SJSA1 (cell line): ENCODE measurements at regions not wholly inside any gene's neighbourhood (a gene's known extent, or its start where the extent isn't known, plus 50 kb on each side); places are given as distances from the start of the nearest gene placed in this dataset.
"Not testable (repeated sequence)": the region's sequence is repeated elsewhere in the genome, so short reads cannot be mapped to it uniquely, and the experiment has no call there.

Experiments used
- DNase-seq, 2 experiments: peaks; one replicate each; pipeline ENCODE4 v3.0.0-alpha.2; 2015 to 2020; ENCODE audit warnings: low spot score in 2 of 2, low read depth in 1 of 2
- H3K27ac ChIP-seq: fragments of 250-450 bp; sonication (Bioruptor Pico); 2 replicates; pipeline ENCODE4 v1.5.1; 2020; ENCODE audit warnings: mild to moderate bottlenecking, moderate library complexity
- H3K27me3 ChIP-seq: fragments of 250-450 bp; sonication (Bioruptor Pico); replicated peaks from 2 replicates; pipeline ENCODE4 v1.5.1; 2020; ENCODE audit warnings: mild to moderate bottlenecking, moderate library complexity
- H3K36me3 ChIP-seq: fragments of 250-450 bp; sonication (Bioruptor Pico); 2 replicates; pipeline ENCODE4 v1.5.1; 2020; ENCODE audit warnings: mild to moderate bottlenecking
- H3K4me1 ChIP-seq: fragments of 250-450 bp; sonication (Bioruptor Pico); replicated peaks from 2 replicates; pipeline ENCODE4 v1.6.1; 2021; ENCODE audit warnings: mild to moderate bottlenecking
- H3K4me3 ChIP-seq: fragments of 250-450 bp; sonication (Bioruptor Pico); 2 replicates; pipeline ENCODE4 v1.5.1; 2020; ENCODE audit warnings: mild to moderate bottlenecking
- H3K9me3 ChIP-seq: fragments of 250-450 bp; sonication (Bioruptor Pico); replicated peaks from 2 replicates; pipeline ENCODE4 v1.5.1; 2020; ENCODE audit warnings: mild to moderate bottlenecking

GRCh38 chr14:22383515-22384166 is 205.4 kb downstream of the DAD1 start:
- Histone ChIP-seq H3K36me3 (no peaks in the 10 kb centered on the region), H3K27me3 (no peaks in the 10 kb centered on the region), H3K27ac (no peak overlapping the region), H3K4me1 (peaks cover 10% of the 10 kb centered on the region), H3K4me3 (no peak overlapping the region), H3K9me3 (no peaks in the 10 kb centered on the region)
- no peak for DNase-seq

DNA sequence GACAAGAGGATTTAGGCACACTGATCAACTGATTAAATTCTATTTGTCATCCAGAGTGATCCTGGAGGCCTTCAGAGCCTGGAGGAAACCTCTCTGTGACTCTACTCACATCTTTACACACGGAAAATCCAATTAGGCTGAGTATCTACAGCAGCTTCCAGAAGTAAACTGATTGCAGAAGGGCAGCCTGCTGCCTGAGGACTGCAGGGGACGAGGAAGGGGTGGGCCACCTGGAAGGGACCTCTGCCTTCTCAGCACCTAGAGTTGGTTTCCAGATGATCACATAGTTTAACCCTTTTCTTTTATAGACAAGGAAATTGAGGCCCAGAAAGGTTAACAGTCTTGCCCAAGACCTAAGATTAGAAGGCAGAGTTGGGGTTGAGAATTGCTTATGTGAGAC is 206.1 kb downstream of the DAD1 start:
- Histone ChIP-seq H3K4me1 (peaks cover 7% of the 10 kb centered on the region), H3K36me3 (no peaks in the 10 kb centered on the region), H3K9me3 (no peaks in the 10 kb centered on the region), H3K27ac (no peak overlapping the region), H3K4me3 (no peak overlapping the region), H3K27me3 (no peaks in the 10 kb centered on the region)
- no peak for DNase-seq

DNA sequence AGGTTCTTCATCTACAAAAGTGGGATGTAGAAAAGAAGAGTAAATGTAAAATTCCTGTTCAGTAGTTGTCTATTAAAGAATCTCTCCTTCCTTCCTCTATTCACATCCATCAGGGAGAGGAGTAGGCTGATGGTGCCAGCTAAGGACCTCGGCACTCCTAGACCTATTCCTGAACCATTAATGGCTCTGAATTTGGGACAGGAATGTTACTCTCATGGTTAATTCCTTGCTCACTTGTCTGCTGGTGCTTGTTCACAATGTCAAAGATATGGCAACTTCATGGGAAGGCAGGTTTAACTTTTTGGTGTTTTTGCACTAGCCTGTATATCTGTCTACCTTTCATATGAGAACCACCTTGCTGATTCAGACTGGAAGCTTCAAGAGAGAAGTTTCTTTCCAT is 206.6 kb downstream of the DAD1 start:
- no peaks in the 10 kb centered on the region for H3K9me3 ChIP-seq
- no peak for DNase-seq
- H3K4me3 ChIP-seq = no peak overlapping the region
- H3K36me3 ChIP-seq = no peaks in the 10 kb centered on the region
- H3K4me1 ChIP-seq = peaks cover 3% of the 10 kb centered on the region
- no peak overlapping the region for H3K27ac ChIP-seq
- H3K27me3 ChIP-seq = no peaks in the 10 kb centered on the region

DNA sequence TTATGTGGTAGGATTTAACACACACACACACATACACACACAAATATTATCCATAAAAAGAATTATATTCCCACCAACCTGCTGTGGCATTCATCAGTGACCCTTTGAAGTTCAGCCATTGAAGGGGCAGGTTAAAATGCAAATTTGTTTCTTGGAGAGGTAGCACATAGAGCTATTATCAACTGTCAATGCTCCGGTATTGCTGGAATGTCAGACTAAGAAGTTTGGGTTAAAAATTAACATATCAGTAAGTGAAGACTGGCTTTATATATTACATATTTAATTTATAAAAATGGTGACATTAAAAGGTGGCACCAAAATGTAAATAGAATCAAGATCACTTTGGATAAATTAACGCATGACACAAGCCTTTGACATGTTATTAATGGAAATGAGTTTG is 207.3 kb downstream of the DAD1 start:
- Histone ChIP-seq H3K36me3 (no peaks in the 10 kb centered on the region), H3K4me3 (no peak overlapping the region), H3K9me3 (no peaks in the 10 kb centered on the region), H3K27ac (no peak overlapping the region), H3K4me1 (peaks cover 3% of the 10 kb centered on the region), H3K27me3 (0 out of 2 replicates have a peak, but pooled peaks cover 2% of the 10 kb centered on the region)
- no peak for DNase-seq

- no peak for DNase-seq
- H3K27me3 ChIP-seq = 0 out of 2 replicates have a peak, but pooled peaks cover 2% of the 10 kb centered on the region
- H3K4me3 ChIP-seq = no peak overlapping the region
- H3K27ac ChIP-seq = no peak overlapping the region
- H3K9me3 ChIP-seq = no peaks in the 10 kb centered on the region
- no peaks in the 10 kb centered on the region for H3K36me3 ChIP-seq
- H3K4me1 ChIP-seq = peaks cover 3% of the 10 kb centered on the region
Observed at GRCh38 chr14:22381408-22381760, 207.6 kb downstream of the DAD1 start.

GRCh38 chr14:22380571-22381407 is 208.2 kb downstream of the DAD1 start:
- Histone ChIP-seq H3K4me1 (peaks cover 3% of the 10 kb centered on the region), H3K36me3 (no peaks in the 10 kb centered on the region), H3K4me3 (no peak overlapping the region), H3K27ac (no peak overlapping the region), H3K27me3 (0 out of 2 replicates have a peak, but pooled peaks cover 2% of the 10 kb centered on the region), H3K9me3 (no peaks in the 10 kb centered on the region)
- DNase-seq = no peak

GRCh38 chr14:22379727-22380126 is 209.3 kb downstream of the DAD1 start:
- Histone ChIP-seq H3K36me3 (no peaks in the 10 kb centered on the region), H3K9me3 (no peaks in the 10 kb centered on the region), H3K4me1 (peaks cover 3% of the 10 kb centered on the region), H3K27me3 (0 out of 2 replicates have a peak, but pooled peaks cover 2% of the 10 kb centered on the region), H3K4me3 (no peak overlapping the region), H3K27ac (no peak overlapping the region)
- DNase-seq = no peak

- H3K4me1 ChIP-seq = peaks cover 3% of the 10 kb centered on the region
- no peak for DNase-seq
- H3K4me3 ChIP-seq = no peak overlapping the region
- H3K27ac ChIP-seq = no peak overlapping the region
- 0 out of 2 replicates have a peak, but pooled peaks cover 2% of the 10 kb centered on the region for H3K27me3 ChIP-seq
- no peaks in the 10 kb centered on the region for H3K9me3 ChIP-seq
- H3K36me3 ChIP-seq = no peaks in the 10 kb centered on the region
Observed at GRCh38 chr14:22378181-22378580, 210.8 kb downstream of the DAD1 start.

DNA sequence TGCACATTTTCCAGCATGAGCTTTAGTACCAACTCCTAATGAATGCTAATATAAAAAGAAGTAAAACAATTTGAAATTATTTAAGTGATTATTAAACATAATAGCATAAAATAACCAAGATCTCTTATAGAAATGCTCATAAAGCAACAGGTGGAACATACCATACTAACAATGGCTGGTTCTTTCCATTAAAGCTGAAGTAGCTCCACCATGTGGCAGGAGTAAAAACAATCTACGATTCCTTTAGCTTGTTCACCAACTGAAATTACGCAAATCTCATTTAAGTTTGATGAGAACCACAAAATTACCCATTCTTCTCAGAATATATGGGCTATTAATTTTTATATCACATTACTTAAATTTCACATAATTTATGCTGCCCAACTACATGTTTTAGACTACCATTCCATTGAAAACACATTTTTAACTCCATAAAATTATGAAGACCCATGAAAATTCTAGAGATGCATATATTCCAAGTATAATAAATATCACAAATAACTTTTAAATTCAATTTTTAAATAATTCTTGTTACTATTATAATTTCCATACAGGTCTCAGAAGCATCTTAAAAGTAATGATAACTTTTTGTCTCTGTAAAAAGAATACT is 213.6 kb downstream of the DAD1 start:
- Histone ChIP-seq H3K9me3 (no peaks in the 10 kb centered on the region), H3K36me3 (no peaks in the 10 kb centered on the region), H3K4me1 (peaks cover 3% of the 10 kb centered on the region; the same call in 1 of the 2 replicates), H3K4me3 (no peak overlapping the region), H3K27me3 (0 out of 2 replicates have a peak, but pooled peaks cover 2% of the 10 kb centered on the region), H3K27ac (no peak overlapping the region)
- DNase-seq = no peak

DNA sequence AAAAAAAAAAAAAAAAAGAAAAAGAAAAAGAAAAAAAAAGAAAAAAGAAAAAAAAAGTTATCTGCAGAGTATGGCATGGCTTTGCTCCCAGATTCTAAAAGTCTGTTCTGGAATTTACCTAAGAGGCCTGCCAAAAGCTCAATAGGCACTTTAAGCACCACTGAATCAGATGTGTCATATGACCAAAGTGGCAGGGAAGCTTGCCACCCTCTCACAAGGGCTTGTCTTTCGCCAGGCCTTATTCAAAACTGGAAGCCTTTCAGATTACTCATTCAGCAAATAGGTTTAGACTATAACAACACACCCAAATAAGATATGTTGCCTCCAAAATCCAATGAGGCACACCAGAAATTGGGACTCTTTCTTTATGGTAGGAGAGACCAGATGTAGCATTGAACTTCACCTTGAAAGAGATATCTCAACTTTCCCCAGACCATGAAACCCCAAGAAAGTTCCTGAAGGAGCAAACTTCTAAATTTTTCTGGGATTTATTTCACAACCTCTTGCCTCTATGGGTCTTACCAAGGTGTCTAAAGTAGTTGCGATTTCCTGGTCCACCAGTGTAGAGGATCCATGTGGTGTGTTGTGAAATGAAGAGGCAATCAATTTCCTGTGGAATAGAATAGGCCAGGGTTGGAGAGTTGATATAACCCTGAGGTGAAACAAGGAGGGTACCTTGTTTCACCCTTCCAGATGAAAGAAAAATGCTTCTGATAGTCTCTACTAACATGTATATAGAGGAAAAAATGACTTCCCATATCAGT is 218.8 kb downstream of the DAD1 start:
- H3K36me3 ChIP-seq = no peaks in the 10 kb centered on the region
- H3K4me3 ChIP-seq = no peak overlapping the region
- H3K4me1 ChIP-seq = no peaks in the 10 kb centered on the region
- H3K9me3 ChIP-seq = no peaks in the 10 kb centered on the region
- DNase-seq = no peak
- no peak overlapping the region for H3K27ac ChIP-seq
- H3K27me3 ChIP-seq = no peaks in the 10 kb centered on the region

DNA sequence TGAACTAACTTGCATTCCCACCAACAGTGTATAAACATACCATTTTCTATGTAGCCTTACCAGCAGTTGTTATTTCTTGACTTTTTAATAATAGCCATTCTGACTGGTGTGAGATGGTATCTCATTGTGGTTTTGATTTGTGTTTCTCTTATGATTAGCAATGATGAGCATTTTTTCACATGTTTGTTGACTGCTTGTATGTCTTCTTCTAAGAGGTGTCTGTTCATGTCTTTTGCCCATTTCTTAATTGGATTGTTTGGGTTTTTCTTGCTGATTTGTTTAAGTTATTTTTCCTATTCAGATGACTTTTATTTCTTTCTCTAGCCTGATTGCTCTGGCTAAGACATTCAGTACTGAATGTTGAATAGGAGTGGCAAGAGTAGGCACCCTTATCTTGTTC is 230.3 kb downstream of the DAD1 start:
- Histone ChIP-seq H3K4me3 (no peak overlapping the region), H3K4me1 (no peaks in the 10 kb centered on the region)

GRCh38 chr14:22349281-22349680 is 239.7 kb downstream of the DAD1 start:
- not testable (repeated sequence) for H3K4me1 ChIP-seq, H3K36me3 ChIP-seq

More for the DNA sequence above, 230.3 kb downstream of the DAD1 start:
- DNase-seq = no peak
- no peak overlapping the region for H3K27ac ChIP-seq
- H3K9me3 ChIP-seq = no peaks in the 10 kb centered on the region
- H3K27me3 ChIP-seq = 0 out of 2 replicates have a peak, but pooled peaks cover 3% of the 10 kb centered on the region
- H3K36me3 ChIP-seq = no peaks in the 10 kb centered on the region

GRCh38 chr14:22344673-22345072 is 244.4 kb downstream of the DAD1 start:
- no peaks in the 10 kb centered on the region; the same call in 1 of the 2 replicates for H3K27me3 ChIP-seq
- H3K9me3 ChIP-seq = peaks cover 9% of the 10 kb centered on the region
- no peak overlapping the region for H3K27ac ChIP-seq
- H3K4me3 ChIP-seq = no peak overlapping the region
- H3K4me1 ChIP-seq = no peaks in the 10 kb centered on the region
- H3K36me3 ChIP-seq = no peaks in the 10 kb centered on the region
- no peak for DNase-seq

More at GRCh38 chr14:22349281-22349680, 239.7 kb downstream of the DAD1 start:
- not testable (repeated sequence) for H3K4me3 ChIP-seq, H3K9me3 ChIP-seq, H3K27ac ChIP-seq, H3K27me3 ChIP-seq, DNase-seq
